DMS53 treated with DMSO at 0.1 percent for 48 hours (cell line): ENCODE measurements at regions not wholly inside any gene's neighbourhood (a gene's known extent, or its start where the extent isn't known, plus 50 kb on each side); places are given as distances from the start of the nearest gene placed in this dataset.
A peak's percentile ranks its signal among the peaks of the same experiment; 100 is the strongest.
"Not testable (repeated sequence)": the region's sequence is repeated elsewhere in the genome, so short reads cannot be mapped to it uniquely, and the experiment has no call there.

Experiments
- DNase-seq: peaks from one replicate; lab custom pipeline; 2025; ENCODE audit not compliant: unreplicated experiment; lab: John Stamatoyannopoulos, UW

GRCh38 chr9:135400496-135400895, 79.1 kb upstream of the PPP1R26 start:
- no peak for DNase-seq

- no peak for DNase-seq
Measured at GRCh38 chr9:135401218-135401617, 78.4 kb upstream of the PPP1R26 start.

GRCh38 chr9:135402048-135402738, 77.4 kb upstream of the PPP1R26 start:
- DNase-seq, result no peak

- DNase-seq, result no peak
Measured at GRCh38 chr9:135402739-135403695, 76.6 kb upstream of the PPP1R26 start.

- DNase-seq, result no peak
Measured at GRCh38 chr9:135403733-135404450, 75.7 kb upstream of the PPP1R26 start.

GRCh38 chr9:135404451-135405144, 75.0 kb upstream of the PPP1R26 start:
- no peak for DNase-seq

GRCh38 chr9:135405145-135405464, 74.5 kb upstream of the PPP1R26 start:
- not testable (repeated sequence) for DNase-seq

GRCh38 chr9:135408476-135409254, 70.9 kb upstream of the PPP1R26 start:
- DNase-seq, result no peak

GRCh38 chr9:135409286-135410200, 70.0 kb upstream of the PPP1R26 start:
- DNase-seq, result no peak

- no peak for DNase-seq
Measured at GRCh38 chr9:135410421-135410820, 69.2 kb upstream of the PPP1R26 start.

- no peak for DNase-seq
Measured at GRCh38 chr9:135410831-135411473, 68.6 kb upstream of the PPP1R26 start.

- not testable (repeated sequence) for DNase-seq
Measured at GRCh38 chr9:135411605-135412004, 68.0 kb upstream of the PPP1R26 start.

GRCh38 chr9:135412315-135413085, 67.1 kb upstream of the PPP1R26 start:
- peak; percentile 19 for DNase-seq

GRCh38 chr9:135413086-135413375, 66.6 kb upstream of the PPP1R26 start:
- DNase-seq, result no peak

GRCh38 chr9:135413461-135413860, 66.1 kb upstream of the PPP1R26 start:
- DNase-seq, result no peak

GRCh38 chr9:135414293-135414692, 65.3 kb upstream of the PPP1R26 start:
- no peak for DNase-seq

GRCh38 chr9:135415586-135415985, 64.0 kb upstream of the PPP1R26 start:
- DNase-seq, result no peak

GRCh38 chr9:135416664-135417290, 62.8 kb upstream of the PPP1R26 start:
- DNase-seq, result no peak
